Ishikawa (cell line): ENCODE measurements at regions not wholly inside any gene's neighbourhood (a gene's known extent, or its start where the extent isn't known, plus 50 kb on each side); places are given as distances from the start of the nearest gene placed in this dataset.

Experiments
- CEBPB ChIP-seq: IDR thresholded peaks from 2 replicates; pipeline ENCODE4 v1.6.1; 2012
- CREB1 ChIP-seq: IDR thresholded peaks from 2 replicates; pipeline ENCODE4 v1.6.1; 2012; ENCODE audit warnings: low read depth
- EGR1 ChIP-seq: IDR thresholded peaks from 2 replicates; pipeline ENCODE4 v1.6.1; 2012
- EP300 ChIP-seq: IDR thresholded peaks from 2 replicates; pipeline ENCODE4 v1.6.1; 2012; ENCODE audit warnings: borderline replicate concordance
- FOXM1 ChIP-seq: IDR thresholded peaks from 2 replicates; pipeline ENCODE4 v1.6.1; 2012; ENCODE audit warnings: low read depth, borderline replicate concordance
- MAX ChIP-seq: IDR thresholded peaks from 2 replicates; pipeline ENCODE4 v1.6.1; 2012
- NFIC ChIP-seq: IDR thresholded peaks from 2 replicates; pipeline ENCODE4 v1.6.1; 2012
- RAD21 ChIP-seq: IDR thresholded peaks from 2 replicates; pipeline ENCODE4 v1.6.1; 2012; ENCODE audit warnings: low read depth
- TAF1 ChIP-seq: IDR thresholded peaks from 2 replicates; pipeline ENCODE4 v1.6.1; 2012; ENCODE audit warnings: low read depth, mild to moderate bottlenecking
- TCF12 ChIP-seq: IDR thresholded peaks from 2 replicates; pipeline ENCODE4 v1.6.1; 2012; ENCODE audit warnings: low read depth
- YY1 ChIP-seq: IDR thresholded peaks from 2 replicates; pipeline ENCODE4 v1.6.1; 2012; ENCODE audit warnings: low read depth
- ZBTB7A ChIP-seq: IDR thresholded peaks from 2 replicates; pipeline ENCODE4 v1.6.1; 2012; ENCODE audit warnings: low read depth
- TF ChIP-seq, protein P1 (sequence below): IDR thresholded peaks from 2 replicates; pipeline ENCODE4 v1.6.1; 2012
- TF ChIP-seq, protein P2 (sequence below): IDR thresholded peaks from 2 replicates; pipeline ENCODE4 v1.6.1; 2012; ENCODE audit warnings: low read depth, mild to moderate bottlenecking

- TF ChIP-seq, protein P1, sequence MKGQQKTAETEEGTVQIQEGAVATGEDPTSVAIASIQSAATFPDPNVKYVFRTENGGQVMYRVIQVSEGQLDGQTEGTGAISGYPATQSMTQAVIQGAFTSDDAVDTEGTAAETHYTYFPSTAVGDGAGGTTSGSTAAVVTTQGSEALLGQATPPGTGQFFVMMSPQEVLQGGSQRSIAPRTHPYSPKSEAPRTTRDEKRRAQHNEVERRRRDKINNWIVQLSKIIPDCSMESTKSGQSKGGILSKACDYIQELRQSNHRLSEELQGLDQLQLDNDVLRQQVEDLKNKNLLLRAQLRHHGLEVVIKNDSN = no peak
- no peak for TF ChIP-seq TAF1
- TF ChIP-seq CREB1 = no peak
- TF ChIP-seq CEBPB = no peak
- no peak for TF ChIP-seq YY1
- no peak for TF ChIP-seq EP300
- no peak for TF ChIP-seq EGR1
- TF ChIP-seq, protein P2, sequence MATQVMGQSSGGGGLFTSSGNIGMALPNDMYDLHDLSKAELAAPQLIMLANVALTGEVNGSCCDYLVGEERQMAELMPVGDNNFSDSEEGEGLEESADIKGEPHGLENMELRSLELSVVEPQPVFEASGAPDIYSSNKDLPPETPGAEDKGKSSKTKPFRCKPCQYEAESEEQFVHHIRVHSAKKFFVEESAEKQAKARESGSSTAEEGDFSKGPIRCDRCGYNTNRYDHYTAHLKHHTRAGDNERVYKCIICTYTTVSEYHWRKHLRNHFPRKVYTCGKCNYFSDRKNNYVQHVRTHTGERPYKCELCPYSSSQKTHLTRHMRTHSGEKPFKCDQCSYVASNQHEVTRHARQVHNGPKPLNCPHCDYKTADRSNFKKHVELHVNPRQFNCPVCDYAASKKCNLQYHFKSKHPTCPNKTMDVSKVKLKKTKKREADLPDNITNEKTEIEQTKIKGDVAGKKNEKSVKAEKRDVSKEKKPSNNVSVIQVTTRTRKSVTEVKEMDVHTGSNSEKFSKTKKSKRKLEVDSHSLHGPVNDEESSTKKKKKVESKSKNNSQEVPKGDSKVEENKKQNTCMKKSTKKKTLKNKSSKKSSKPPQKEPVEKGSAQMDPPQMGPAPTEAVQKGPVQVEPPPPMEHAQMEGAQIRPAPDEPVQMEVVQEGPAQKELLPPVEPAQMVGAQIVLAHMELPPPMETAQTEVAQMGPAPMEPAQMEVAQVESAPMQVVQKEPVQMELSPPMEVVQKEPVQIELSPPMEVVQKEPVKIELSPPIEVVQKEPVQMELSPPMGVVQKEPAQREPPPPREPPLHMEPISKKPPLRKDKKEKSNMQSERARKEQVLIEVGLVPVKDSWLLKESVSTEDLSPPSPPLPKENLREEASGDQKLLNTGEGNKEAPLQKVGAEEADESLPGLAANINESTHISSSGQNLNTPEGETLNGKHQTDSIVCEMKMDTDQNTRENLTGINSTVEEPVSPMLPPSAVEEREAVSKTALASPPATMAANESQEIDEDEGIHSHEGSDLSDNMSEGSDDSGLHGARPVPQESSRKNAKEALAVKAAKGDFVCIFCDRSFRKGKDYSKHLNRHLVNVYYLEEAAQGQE = no peak
- no peak for TF ChIP-seq MAX
- no peak for TF ChIP-seq RAD21
- TF ChIP-seq TCF12 = no peak
- no peak for TF ChIP-seq FOXM1
- TF ChIP-seq ZBTB7A = no peak
- TF ChIP-seq NFIC = no peak
Measured at GRCh38 chr6:50187351-50187921, 137.7 kb upstream of the DEFB112 start.
